HUES64 (cell line): ENCODE measurements at regions not wholly inside any gene's neighbourhood (a gene's known extent, or its start where the extent isn't known, plus 50 kb on each side); places are given as distances from the start of the nearest gene placed in this dataset.

Experiments used
- H3K27ac ChIP-seq: 2 replicates; pipeline ENCODE4 v1.7.0; 2013; ENCODE audit warnings: low read depth, low read length, inconsistent platforms
- H3K27me3 ChIP-seq: 2 replicates; pipeline ENCODE4 v1.6.1; 2013; ENCODE audit warnings: mild to moderate bottlenecking, low read length; ENCODE audit not compliant: insufficient read depth
- H3K36me3 ChIP-seq: 2 replicates; pipeline ENCODE4 v1.6.1; 2013; ENCODE audit warnings: mild to moderate bottlenecking, low read length; ENCODE audit not compliant: insufficient read depth
- H3K4me1 ChIP-seq: 2 replicates; pipeline ENCODE4 v1.6.1; 2013; ENCODE audit warnings: mild to moderate bottlenecking, low read length, moderate library complexity; ENCODE audit not compliant: insufficient read depth
- H3K4me3 ChIP-seq: 2 replicates; pipeline ENCODE4 v1.5.1; 2013; ENCODE audit warnings: mild to moderate bottlenecking, low read length, moderate library complexity
- H3K9ac ChIP-seq: 2 replicates; pipeline ENCODE4 v1.6.1; 2013; ENCODE audit warnings: mild to moderate bottlenecking, low read depth, low read length
- H3K9me3 ChIP-seq: 2 replicates; pipeline ENCODE4 v1.6.1; 2013; ENCODE audit warnings: low read depth, low read length; ENCODE audit not compliant: insufficient read depth
- WGBS: fragments of 150-250, 120-280 bp; methylation state at CpG from one replicate; pipeline ENCODE4 v1.1.7; 2013; ENCODE audit warnings: missing lambda C conversion rate; 5-methylcytosine and 5-hydroxymethylcytosine counted together

GRCh38 chr3:180335050-180335449 is 266.9 kb upstream of the TTC14 start:
- no peaks in the 10 kb centered on the region for H3K27me3 ChIP-seq
- H3K9me3 ChIP-seq, result no peaks in the 10 kb centered on the region
- H3K9ac ChIP-seq, result no peak overlapping the region
- 97% methylated on average over 3 of the region's 3 CpGs for WGBS
- H3K4me3 ChIP-seq, result no peak overlapping the region
- H3K4me1 ChIP-seq, result no peaks in the 10 kb centered on the region
- no peaks in the 10 kb centered on the region for H3K36me3 ChIP-seq
- H3K27ac ChIP-seq, result no peak overlapping the region

- Histone ChIP-seq H3K27ac (no peak overlapping the region), H3K4me3 (no peak overlapping the region), H3K9ac (no peak overlapping the region), H3K27me3 (no peaks in the 10 kb centered on the region), H3K36me3 (no peaks in the 10 kb centered on the region), H3K4me1 (no peaks in the 10 kb centered on the region), H3K9me3 (no peaks in the 10 kb centered on the region)
- 99% methylated on average over 2 of the region's 2 CpGs for WGBS
Measured at GRCh38 chr3:180340395-180340794, 261.6 kb upstream of the TTC14 start.

- no peak overlapping the region for H3K27ac ChIP-seq
- WGBS, result 88% methylated on average over 2 of the region's 3 CpGs
- no peaks in the 10 kb centered on the region for H3K27me3 ChIP-seq
- no peak overlapping the region for H3K4me3 ChIP-seq
- H3K4me1 ChIP-seq, result no peaks in the 10 kb centered on the region
- no peaks in the 10 kb centered on the region for H3K9me3 ChIP-seq
- no peaks in the 10 kb centered on the region for H3K36me3 ChIP-seq
- no peak overlapping the region for H3K9ac ChIP-seq
Measured at GRCh38 chr3:180341516-180341915, 260.4 kb upstream of the TTC14 start.

- Histone ChIP-seq H3K4me1 (no peaks in the 10 kb centered on the region), H3K27ac (no peak overlapping the region), H3K9me3 (no peaks in the 10 kb centered on the region), H3K4me3 (no peak overlapping the region), H3K36me3 (no peaks in the 10 kb centered on the region), H3K27me3 (no peaks in the 10 kb centered on the region), H3K9ac (no peak overlapping the region)
- 89% methylated on average over 1 of the region's 3 CpGs for WGBS
Measured at GRCh38 chr3:180351601-180352000, 250.4 kb upstream of the TTC14 start.

- 100% methylated on average over 1 of the region's 1 CpG for WGBS
- Histone ChIP-seq H3K4me1 (no peaks in the 10 kb centered on the region), H3K27ac (no peak overlapping the region)
Measured at GRCh38 chr3:180352261-180352660, 249.7 kb upstream of the TTC14 start.

GRCh38 chr3:180354214-180354613 is 247.7 kb upstream of the TTC14 start:
- Histone ChIP-seq H3K27me3 (no peaks in the 10 kb centered on the region), H3K9ac (no peak overlapping the region), H3K9me3 (no peaks in the 10 kb centered on the region), H3K4me3 (no peak overlapping the region), H3K27ac (no peak overlapping the region), H3K36me3 (no peaks in the 10 kb centered on the region), H3K4me1 (no peaks in the 10 kb centered on the region)
- WGBS, result 90% methylated on average over 8 of the region's 8 CpGs

More at GRCh38 chr3:180352261-180352660, 249.7 kb upstream of the TTC14 start:
- no peaks in the 10 kb centered on the region for H3K27me3 ChIP-seq
- no peak overlapping the region for H3K4me3 ChIP-seq
- no peaks in the 10 kb centered on the region for H3K9me3 ChIP-seq
- no peaks in the 10 kb centered on the region for H3K36me3 ChIP-seq
- no peak overlapping the region for H3K9ac ChIP-seq

GRCh38 chr3:180358179-180358578 is 243.8 kb upstream of the TTC14 start:
- Histone ChIP-seq H3K27ac (no peak overlapping the region), H3K9me3 (no peaks in the 10 kb centered on the region), H3K9ac (no peak overlapping the region), H3K36me3 (no peaks in the 10 kb centered on the region), H3K27me3 (no peaks in the 10 kb centered on the region), H3K4me3 (no peak overlapping the region), H3K4me1 (no peaks in the 10 kb centered on the region)

GRCh38 chr3:180359061-180359952 is 242.7 kb upstream of the TTC14 start:
- Histone ChIP-seq H3K4me1 (no peaks in the 10 kb centered on the region), H3K36me3 (no peaks in the 10 kb centered on the region), H3K27ac (no peak overlapping the region), H3K27me3 (no peaks in the 10 kb centered on the region), H3K9ac (no peak overlapping the region), H3K4me3 (no peak overlapping the region), H3K9me3 (no peaks in the 10 kb centered on the region)
- 92% methylated on average over 2 of the region's 4 CpGs for WGBS

GRCh38 chr3:180359953-180360279 is 242.0 kb upstream of the TTC14 start:
- Histone ChIP-seq H3K27ac (no peak overlapping the region), H3K36me3 (no peaks in the 10 kb centered on the region), H3K9ac (no peak overlapping the region), H3K4me3 (no peak overlapping the region), H3K27me3 (no peaks in the 10 kb centered on the region), H3K4me1 (no peaks in the 10 kb centered on the region), H3K9me3 (no peaks in the 10 kb centered on the region)
- WGBS, result no CpG with 5 or more reads among the region's 2 CpGs

GRCh38 chr3:180362081-180362480 is 239.9 kb upstream of the TTC14 start:
- H3K27me3 ChIP-seq, result no peaks in the 10 kb centered on the region
- no peak overlapping the region for H3K4me3 ChIP-seq
- H3K9ac ChIP-seq, result no peak overlapping the region
- no peaks in the 10 kb centered on the region for H3K4me1 ChIP-seq
- peaks cover 1% of the 10 kb centered on the region; the same call in 1 of the 2 replicates for H3K9me3 ChIP-seq
- H3K27ac ChIP-seq, result no peak overlapping the region
- H3K36me3 ChIP-seq, result no peaks in the 10 kb centered on the region

GRCh38 chr3:180375831-180376230 is 226.1 kb upstream of the TTC14 start:
- Histone ChIP-seq H3K27ac (no peak overlapping the region), H3K27me3 (no peaks in the 10 kb centered on the region), H3K36me3 (no peaks in the 10 kb centered on the region), H3K4me3 (no peak overlapping the region), H3K9ac (no peak overlapping the region), H3K9me3 (peaks cover 7% of the 10 kb centered on the region; the same call in 1 of the 2 replicates), H3K4me1 (no peaks in the 10 kb centered on the region)
- WGBS, result 78% methylated on average over 3 of the region's 3 CpGs

- Histone ChIP-seq H3K9ac (no peak overlapping the region), H3K27ac (no peak overlapping the region), H3K9me3 (peaks cover 5% of the 10 kb centered on the region; the same call in 1 of the 2 replicates), H3K36me3 (no peaks in the 10 kb centered on the region), H3K4me1 (0 out of 2 replicates have a peak, but pooled peaks cover 7% of the 10 kb centered on the region), H3K27me3 (no peaks in the 10 kb centered on the region), H3K4me3 (no peak overlapping the region)
- WGBS, result 91% methylated on average over 3 of the region's 4 CpGs
Measured at GRCh38 chr3:180378496-180378895, 223.5 kb upstream of the TTC14 start.
